VCaP (cell line): ENCODE measurements at regions not wholly inside any gene's neighbourhood (a gene's known extent, or its start where the extent isn't known, plus 50 kb on each side); places are given as distances from the start of the nearest gene placed in this dataset.

Experiments
- H3K27ac ChIP-seq: fragments of 450-650 bp; 2 replicates; pipeline ENCODE4 v1.5.1; 2017
- TF ChIP-seq, protein P1 (sequence below): fragments of 450-650 bp; conservative IDR thresholded peaks from 2 replicates; pipeline ENCODE4 v1.5.1; 2017; ENCODE audit warnings: mild to moderate bottlenecking, moderate library complexity

DNA sequence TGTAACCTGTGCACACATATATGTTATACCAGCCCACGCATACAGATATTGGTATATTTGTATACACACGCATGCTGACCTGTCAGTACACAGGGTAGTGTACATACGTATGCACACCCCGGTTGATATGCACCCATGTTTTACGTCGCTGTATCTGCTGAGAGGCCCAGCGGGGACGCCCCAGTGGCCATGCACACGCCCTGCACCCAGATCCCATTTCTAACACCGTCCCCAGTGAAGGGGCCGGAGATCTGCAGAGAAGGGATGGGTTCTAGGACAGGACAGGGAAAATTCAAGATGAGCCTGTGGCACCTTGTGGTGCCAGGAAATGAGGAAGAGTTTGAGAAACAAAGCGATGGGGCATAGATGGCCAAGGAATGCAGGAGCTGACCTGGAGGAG, 57.2 kb upstream of the TTC34 start:
- TF ChIP-seq, protein P1, sequence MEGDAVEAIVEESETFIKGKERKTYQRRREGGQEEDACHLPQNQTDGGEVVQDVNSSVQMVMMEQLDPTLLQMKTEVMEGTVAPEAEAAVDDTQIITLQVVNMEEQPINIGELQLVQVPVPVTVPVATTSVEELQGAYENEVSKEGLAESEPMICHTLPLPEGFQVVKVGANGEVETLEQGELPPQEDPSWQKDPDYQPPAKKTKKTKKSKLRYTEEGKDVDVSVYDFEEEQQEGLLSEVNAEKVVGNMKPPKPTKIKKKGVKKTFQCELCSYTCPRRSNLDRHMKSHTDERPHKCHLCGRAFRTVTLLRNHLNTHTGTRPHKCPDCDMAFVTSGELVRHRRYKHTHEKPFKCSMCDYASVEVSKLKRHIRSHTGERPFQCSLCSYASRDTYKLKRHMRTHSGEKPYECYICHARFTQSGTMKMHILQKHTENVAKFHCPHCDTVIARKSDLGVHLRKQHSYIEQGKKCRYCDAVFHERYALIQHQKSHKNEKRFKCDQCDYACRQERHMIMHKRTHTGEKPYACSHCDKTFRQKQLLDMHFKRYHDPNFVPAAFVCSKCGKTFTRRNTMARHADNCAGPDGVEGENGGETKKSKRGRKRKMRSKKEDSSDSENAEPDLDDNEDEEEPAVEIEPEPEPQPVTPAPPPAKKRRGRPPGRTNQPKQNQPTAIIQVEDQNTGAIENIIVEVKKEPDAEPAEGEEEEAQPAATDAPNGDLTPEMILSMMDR = no peak
- no peak overlapping the region for H3K27ac ChIP-seq

DNA sequence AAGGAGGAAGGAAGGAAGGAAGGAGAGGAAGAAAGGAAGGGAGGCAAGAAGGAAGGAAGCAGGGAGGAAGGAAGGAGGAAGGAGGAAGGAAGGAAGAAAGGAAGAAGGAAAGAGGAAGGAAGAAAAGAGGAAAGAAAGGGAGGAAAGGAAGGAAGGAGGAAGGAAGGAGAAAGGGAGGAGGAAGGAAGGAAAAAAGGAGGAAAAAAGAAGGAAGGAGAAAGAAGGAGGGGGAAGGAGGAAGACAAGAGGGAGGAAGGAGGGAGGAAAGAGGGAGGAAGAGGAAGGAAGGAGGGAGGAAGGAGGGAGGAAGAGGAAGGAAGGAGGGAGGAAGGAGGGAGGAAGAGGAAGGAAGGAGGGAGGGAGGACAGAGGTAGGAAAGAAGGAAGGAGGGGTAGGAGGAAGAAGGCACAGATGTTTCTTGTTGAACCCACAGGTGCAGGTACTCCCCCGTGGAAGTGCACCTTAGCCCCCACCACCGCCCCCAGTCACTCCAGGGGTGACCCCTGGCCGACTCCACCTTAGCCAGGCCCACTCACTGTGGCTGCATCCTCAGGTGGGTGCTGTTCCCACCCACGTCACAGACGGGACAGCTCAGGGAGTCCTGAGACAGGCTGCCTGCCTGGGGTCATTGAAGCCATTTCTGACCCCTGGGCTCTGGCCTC, 57.9 kb upstream of the TTC34 start:
- TF ChIP-seq, protein P1 = no peak

DNA sequence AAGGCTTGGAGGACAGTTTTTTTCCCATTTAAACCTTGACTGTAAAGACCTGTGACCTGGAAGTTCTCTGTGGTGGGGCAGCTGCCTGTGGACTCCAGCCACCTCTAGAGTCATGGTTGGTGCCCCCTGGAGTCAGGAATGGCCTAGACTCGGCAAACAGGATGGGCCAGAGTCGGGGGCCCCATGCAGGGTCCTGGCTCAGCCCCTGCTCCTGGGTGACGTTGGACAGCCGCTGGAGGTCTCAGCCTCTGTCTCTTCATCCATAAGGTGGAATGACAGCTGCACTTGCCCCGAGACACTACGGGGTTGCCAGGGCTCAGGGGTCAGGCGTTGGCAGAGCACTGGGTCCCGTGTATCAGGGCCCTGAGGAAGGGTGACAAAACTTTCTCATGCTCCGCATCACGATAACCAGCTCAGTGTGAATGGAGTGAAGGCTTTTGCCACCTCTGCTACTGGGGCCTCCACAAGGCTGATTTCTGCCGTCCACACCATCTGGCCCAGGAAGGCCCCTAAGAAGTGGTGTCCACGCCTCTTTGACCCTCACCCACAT, 58.5 kb upstream of the TTC34 start:
- no peak overlapping the region for H3K27ac ChIP-seq
- TF ChIP-seq, protein P1 = no peak

More for the DNA sequence above, 57.9 kb upstream of the TTC34 start:
- no peak overlapping the region for H3K27ac ChIP-seq

DNA sequence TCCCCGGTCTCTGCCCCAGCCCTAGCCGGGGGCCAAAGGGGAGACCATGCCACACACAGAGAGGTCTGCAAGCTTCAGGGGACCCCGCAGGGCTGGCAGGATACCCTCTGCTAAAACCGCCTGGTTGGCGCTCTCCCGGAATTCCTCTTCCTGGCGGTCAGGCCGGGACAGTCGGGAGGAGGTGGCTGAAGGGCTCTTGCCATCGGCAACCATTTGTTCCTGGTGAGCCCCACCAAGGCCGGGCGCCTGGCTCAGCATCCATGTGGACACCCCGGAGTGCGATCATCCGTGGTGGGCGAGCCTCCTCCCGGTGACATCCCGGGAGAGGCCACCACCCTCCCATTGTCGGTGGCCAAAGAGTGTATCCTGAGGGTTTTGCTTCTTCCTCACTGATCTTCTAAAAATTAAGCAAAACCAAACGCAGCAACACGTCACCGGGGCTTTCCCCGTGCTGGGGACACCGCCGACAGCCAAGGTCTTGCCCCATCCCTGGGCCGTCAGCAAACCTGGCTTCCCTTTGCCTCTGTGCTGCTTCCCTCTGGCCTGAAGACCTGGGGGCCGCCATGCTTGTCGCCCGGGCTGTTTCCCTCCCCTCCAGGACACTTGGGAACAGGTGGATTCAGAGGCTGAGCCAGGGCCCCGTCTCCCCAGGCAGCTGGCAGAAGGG, 59.1 kb upstream of the TTC34 start:
- TF ChIP-seq, protein P1 = no peak
- H3K27ac ChIP-seq = no peak overlapping the region

DNA sequence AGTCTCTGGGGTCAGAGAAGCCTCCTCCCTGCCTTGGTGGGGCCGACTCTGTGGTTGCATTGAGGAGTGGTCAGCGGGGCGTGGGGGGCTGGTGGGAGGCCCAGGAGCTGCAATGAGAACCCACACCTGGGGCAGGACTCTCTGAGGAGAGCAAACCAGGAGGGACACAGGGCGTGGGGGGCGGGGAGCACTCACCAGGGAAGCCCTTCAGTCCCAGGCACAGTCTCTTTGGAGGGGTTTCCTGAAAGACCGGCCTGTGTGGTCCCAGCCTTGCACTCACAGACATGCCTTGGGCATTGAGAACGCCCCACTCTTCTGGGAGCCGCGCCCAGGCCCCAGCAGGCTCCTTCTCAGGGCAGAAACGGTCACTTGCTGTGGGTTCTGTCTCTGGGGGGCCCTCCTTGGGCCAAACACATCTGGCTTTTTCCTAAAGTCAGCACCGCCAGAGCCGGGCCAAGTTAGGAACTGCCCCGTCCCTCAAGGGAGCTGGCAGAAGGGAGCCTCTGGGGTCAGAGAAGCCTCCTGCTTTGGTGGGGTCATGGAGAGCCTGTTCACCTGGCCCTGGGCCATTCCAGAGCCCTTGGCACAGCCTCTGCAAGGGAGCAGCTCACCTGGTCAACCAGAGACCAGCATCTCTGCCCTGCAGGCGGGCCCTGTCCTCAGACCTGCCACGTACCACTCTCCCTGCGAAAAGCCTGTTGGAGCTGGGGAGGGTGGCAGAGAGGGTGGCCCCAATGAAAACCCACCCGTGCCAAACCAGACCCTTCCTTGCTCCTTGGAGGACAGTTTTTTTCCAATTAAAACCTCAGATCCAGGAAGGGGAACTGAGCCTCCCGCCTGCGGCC, 59.9 kb upstream of the TTC34 start:
- TF ChIP-seq, protein P1 = peak; percentile 48; the same call in 1 of the 2 replicates
- H3K27ac ChIP-seq = no peak overlapping the region

DNA sequence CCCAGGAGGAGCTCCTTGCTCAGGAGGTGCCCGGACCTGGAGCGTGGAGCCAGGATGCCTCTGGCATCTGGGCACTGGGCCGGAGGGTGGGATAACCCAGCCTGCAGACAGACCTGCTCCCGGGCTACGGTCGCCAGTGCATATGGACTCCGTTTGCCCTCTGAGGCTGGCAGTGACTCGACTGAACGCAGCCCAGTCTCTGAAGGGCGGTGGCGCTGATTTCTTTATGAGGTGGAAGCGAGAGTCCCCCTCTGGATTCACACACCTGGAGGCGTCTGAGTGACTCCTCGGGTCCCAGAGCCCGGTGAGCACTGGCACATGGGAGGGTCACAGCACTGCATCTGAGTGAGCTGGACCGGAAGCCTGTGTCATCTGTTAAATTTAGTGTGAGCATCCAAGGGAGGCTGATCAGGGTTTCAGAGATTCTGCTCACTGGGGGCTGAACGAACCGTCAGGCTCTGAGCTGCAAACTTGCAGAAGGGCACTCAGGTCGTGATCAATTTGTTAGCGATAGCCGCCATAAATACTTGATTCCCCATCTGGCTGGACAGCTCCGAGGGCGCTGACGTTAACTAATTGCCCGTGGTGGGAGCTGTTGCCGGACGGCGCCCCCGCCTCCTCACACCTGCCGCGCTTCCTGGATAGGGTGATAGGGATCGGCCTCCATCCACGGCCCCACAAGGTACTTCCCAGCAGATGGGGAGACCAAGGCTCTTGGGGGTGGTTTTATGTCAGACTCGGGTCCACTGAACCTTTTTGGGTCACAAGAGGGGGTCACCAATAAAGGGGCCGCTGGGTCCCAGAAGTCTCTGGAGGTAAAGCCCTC, 60.7 kb upstream of the TTC34 start:
- no peak overlapping the region for H3K27ac ChIP-seq
- TF ChIP-seq, protein P1 = no peak; the same call in 1 of the 2 replicates
